Activated T-helper 1 cell treated with anti-CD3 and anti-CD28 coated beads, Interleukin-12 subunit alpha, Interleukin-12 subunit beta, Interleukin-2, Interleukin-4 antibody, amounts not matched to agents 30 ng/mL and 10 ng/mL and 1 ng/mL, durations not matched to agents 14 hours and 24 hours and 36 hours (primary cell): ENCODE measurements at regions not wholly inside any gene's neighbourhood (a gene's known extent, or its start where the extent isn't known, plus 50 kb on each side); places are given as distances from the start of the nearest gene placed in this dataset.

ENCODE experiments used
- DNase-seq: peaks from one replicate; pipeline ENCODE4 v3.0.0; 2021; ENCODE audit warnings: low spot score
- H3K27ac Mint-ChIP-seq: one replicate; pipeline ENCODE4 v1.8.0; 2021; ENCODE audit warnings: mild to moderate bottlenecking, mixed read lengths
- H3K27me3 Mint-ChIP-seq: one replicate; pipeline ENCODE4 v1.8.0; 2022; ENCODE audit warnings: mild to moderate bottlenecking, moderate library complexity, mixed read lengths; ENCODE audit not compliant: insufficient read depth
- H3K36me3 Mint-ChIP-seq: one replicate; pipeline ENCODE4 v1.8.0; 2021; ENCODE audit warnings: low read depth, mixed read lengths
- H3K4me1 Mint-ChIP-seq: one replicate; pipeline ENCODE4 v1.8.0; 2021; ENCODE audit warnings: low read depth, mixed read lengths
- H3K4me3 Mint-ChIP-seq: one replicate; pipeline ENCODE4 v1.8.0; 2021; ENCODE audit warnings: mild to moderate bottlenecking, moderate library complexity, mixed read lengths
- H3K9me3 Mint-ChIP-seq: one replicate; pipeline ENCODE4 v1.8.0; 2021; ENCODE audit warnings: mixed read lengths
- intact Hi-C: fragments of 100-400 bp; cut with micrococcal nuclease; formaldehyde crosslinking; loops from one replicate; pipeline ENCODE4 v1.15.1; 2024

GRCh38 chr13:59450229-59450628 is 713.5 kb downstream of the DIAPH3 start:
- intact Hi-C loops, result no loop called here
- Mint-ChIP-seq H3K9me3 (no peaks in the 10 kb centered on the region), H3K4me1 (no peaks in the 10 kb centered on the region), H3K27me3 (peaks cover 2% of the 10 kb centered on the region), H3K36me3 (no peaks in the 10 kb centered on the region), H3K4me3 (no peak overlapping the region), H3K27ac (no peak overlapping the region)
- no peak for DNase-seq

- no peaks in the 10 kb centered on the region for H3K4me1 Mint-ChIP-seq
- intact Hi-C loops, result no loop called here
- no peak overlapping the region for H3K4me3 Mint-ChIP-seq
- peaks cover 2% of the 10 kb centered on the region for H3K27me3 Mint-ChIP-seq
- H3K9me3 Mint-ChIP-seq, result no peaks in the 10 kb centered on the region
- no peak for DNase-seq
- no peaks in the 10 kb centered on the region for H3K36me3 Mint-ChIP-seq
- no peak overlapping the region for H3K27ac Mint-ChIP-seq
These were observed 712.5 kb downstream of the DIAPH3 start for GRCh38 chr13:59451236-59451635.

DNA sequence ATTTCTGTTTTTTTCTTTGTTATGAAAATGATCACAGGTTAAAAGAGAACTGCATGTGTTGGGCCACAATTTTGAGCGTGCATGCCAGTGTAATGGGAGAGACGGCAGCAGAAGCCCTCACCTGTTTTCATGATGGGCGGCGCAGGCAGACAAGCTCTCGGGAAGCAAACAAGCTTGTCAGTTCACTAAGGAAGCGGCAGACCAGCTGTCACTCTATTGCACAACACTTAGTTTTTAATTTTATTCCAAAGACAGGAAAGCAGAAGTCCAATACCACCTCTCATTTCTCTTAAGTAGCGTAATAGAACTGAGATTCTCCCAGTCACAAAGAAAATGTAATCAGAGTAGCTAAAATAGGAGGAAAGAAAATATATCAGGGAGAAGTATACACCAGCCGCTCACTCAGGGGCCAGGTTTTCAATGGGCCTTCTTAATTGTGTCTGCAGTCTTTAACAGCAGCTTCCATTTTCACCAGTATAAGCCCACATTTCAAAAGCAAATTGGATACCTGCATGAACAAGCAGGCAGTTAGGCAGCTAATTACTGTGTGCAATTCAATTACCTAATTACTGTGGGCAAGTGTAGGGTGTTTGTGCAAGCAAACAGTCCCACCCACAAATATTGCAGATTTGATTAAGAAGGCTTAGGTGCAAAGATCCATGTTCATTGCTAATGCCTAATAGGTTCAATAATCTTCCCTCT is 711.4 kb downstream of the DIAPH3 start:
- intact Hi-C loops, result no loop called here
- H3K27me3 Mint-ChIP-seq, result peaks cover 2% of the 10 kb centered on the region
- H3K27ac Mint-ChIP-seq, result no peak overlapping the region
- H3K4me3 Mint-ChIP-seq, result no peak overlapping the region
- no peaks in the 10 kb centered on the region for H3K9me3 Mint-ChIP-seq
- no peak for DNase-seq
- H3K4me1 Mint-ChIP-seq, result no peaks in the 10 kb centered on the region
- no peaks in the 10 kb centered on the region for H3K36me3 Mint-ChIP-seq

DNA sequence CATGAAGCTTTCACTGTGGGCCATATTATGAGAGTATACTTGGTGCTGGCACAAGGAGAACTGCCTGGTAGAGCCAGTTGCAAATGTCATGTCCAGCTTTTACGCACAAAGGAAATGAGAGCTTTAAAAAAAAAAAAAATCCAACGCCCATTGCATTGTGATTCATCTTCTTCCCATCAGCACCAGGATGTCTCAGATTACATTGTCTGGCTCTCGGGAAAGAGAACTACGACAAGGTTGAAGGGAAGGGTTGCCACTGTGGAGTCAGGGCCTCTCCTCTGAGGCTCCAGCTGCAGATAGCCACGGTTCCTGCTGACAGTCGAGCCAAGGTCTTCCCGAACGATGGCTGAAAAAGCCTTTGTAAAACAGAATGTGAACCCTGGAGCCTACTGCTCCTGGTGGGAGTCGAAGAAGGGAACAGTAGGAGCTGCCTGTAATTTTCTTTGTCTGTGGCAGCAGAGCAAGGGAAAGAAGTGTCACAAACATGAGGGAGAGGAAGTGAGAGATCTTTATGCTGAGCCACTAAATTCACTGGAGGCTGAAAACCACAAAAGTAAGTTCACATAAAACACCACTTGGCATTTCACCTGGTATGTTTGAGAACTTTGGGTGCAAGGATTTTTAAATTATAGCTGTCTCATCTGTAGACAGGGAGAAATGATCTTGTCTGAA is 704.7 kb downstream of the DIAPH3 start:
- intact Hi-C loops, result no loop called here
- DNase-seq, result no peak
- no peak overlapping the region for H3K4me3 Mint-ChIP-seq
- H3K27me3 Mint-ChIP-seq, result peaks cover 3% of the 10 kb centered on the region
- H3K4me1 Mint-ChIP-seq, result no peaks in the 10 kb centered on the region
- H3K36me3 Mint-ChIP-seq, result no peaks in the 10 kb centered on the region
- H3K27ac Mint-ChIP-seq, result no peak overlapping the region
- H3K9me3 Mint-ChIP-seq, result no peaks in the 10 kb centered on the region

DNA sequence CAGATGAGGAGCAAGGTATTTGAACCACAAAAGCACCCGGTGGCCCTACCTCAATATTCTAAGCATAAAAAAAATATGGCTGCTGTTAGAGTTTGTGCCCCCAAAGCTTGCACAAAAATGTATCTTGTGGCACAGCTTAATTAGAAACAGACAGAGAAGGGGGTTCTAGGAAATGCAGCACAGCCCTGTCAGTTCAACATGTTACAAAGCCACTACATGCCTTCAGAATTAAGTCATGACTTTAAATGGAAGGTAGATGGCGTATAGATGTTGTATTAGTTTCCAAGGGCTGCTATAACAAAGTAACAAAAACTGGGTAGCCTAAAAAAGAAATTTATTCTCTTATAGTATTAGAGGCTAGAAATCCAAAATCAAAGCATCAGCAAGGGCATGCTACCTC is 703.8 kb downstream of the DIAPH3 start:
- Mint-ChIP-seq H3K4me3 (no peak overlapping the region), H3K27ac (no peak overlapping the region), H3K36me3 (no peaks in the 10 kb centered on the region), H3K4me1 (no peaks in the 10 kb centered on the region), H3K9me3 (no peaks in the 10 kb centered on the region), H3K27me3 (peaks cover 3% of the 10 kb centered on the region)
- intact Hi-C loops, result no loop called here
- DNase-seq, result no peak

GRCh38 chr13:59461411-59461810 is 702.3 kb downstream of the DIAPH3 start:
- no peak for DNase-seq
- no peaks in the 10 kb centered on the region for H3K4me1 Mint-ChIP-seq
- intact Hi-C loops, result no loop called here
- H3K4me3 Mint-ChIP-seq, result no peak overlapping the region
- H3K9me3 Mint-ChIP-seq, result no peaks in the 10 kb centered on the region
- no peak overlapping the region for H3K27ac Mint-ChIP-seq
- no peaks in the 10 kb centered on the region for H3K36me3 Mint-ChIP-seq
- peaks cover 3% of the 10 kb centered on the region for H3K27me3 Mint-ChIP-seq

GRCh38 chr13:59463023-59463422 is 700.7 kb downstream of the DIAPH3 start:
- intact Hi-C loops, result no loop called here

GRCh38 chr13:59464926-59465325 is 698.8 kb downstream of the DIAPH3 start:
- Mint-ChIP-seq H3K9me3 (no peaks in the 10 kb centered on the region), H3K4me3 (no peak overlapping the region), H3K27me3 (no peaks in the 10 kb centered on the region), H3K4me1 (no peaks in the 10 kb centered on the region), H3K27ac (no peak overlapping the region), H3K36me3 (no peaks in the 10 kb centered on the region)
- no peak for DNase-seq
- intact Hi-C loops, result no loop called here

More at GRCh38 chr13:59463023-59463422, 700.7 kb downstream of the DIAPH3 start:
- Mint-ChIP-seq H3K36me3 (no peaks in the 10 kb centered on the region), H3K27ac (no peak overlapping the region), H3K9me3 (no peaks in the 10 kb centered on the region), H3K4me3 (no peak overlapping the region), H3K4me1 (no peaks in the 10 kb centered on the region), H3K27me3 (peaks cover 3% of the 10 kb centered on the region)
- DNase-seq, result no peak

DNA sequence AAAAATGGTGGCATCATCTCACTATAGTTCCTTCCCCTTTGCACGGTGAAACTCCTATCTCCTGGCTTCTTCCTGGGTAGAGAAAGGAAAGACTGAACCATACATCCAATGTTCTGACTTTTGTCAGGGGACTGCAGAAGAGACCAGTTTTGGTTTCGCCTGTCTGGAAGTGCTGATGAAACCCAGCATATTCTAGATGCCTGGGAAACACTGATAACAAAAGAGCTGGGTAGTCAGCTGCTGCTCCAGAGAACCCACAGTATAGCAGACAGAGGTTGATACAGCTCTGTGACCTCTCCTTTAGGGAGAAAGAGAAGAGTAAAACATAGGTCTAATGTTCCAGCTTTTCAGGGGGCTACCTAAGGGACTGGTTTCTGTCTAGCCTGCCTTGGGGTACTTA is 695.3 kb downstream of the DIAPH3 start:
- Mint-ChIP-seq H3K27ac (no peak overlapping the region), H3K36me3 (no peaks in the 10 kb centered on the region), H3K4me3 (no peak overlapping the region), H3K9me3 (no peaks in the 10 kb centered on the region), H3K27me3 (no peaks in the 10 kb centered on the region), H3K4me1 (no peaks in the 10 kb centered on the region)
- intact Hi-C loops, result no loop called here
- no peak for DNase-seq

- no peaks in the 10 kb centered on the region for H3K36me3 Mint-ChIP-seq
- no peaks in the 10 kb centered on the region for H3K9me3 Mint-ChIP-seq
- no peak overlapping the region for H3K27ac Mint-ChIP-seq
- no peak for DNase-seq
- H3K4me1 Mint-ChIP-seq, result no peaks in the 10 kb centered on the region
- intact Hi-C loops, result no loop called here
- no peak overlapping the region for H3K4me3 Mint-ChIP-seq
- no peaks in the 10 kb centered on the region for H3K27me3 Mint-ChIP-seq
These were observed 692.6 kb downstream of the DIAPH3 start for GRCh38 chr13:59471106-59471505.

- Mint-ChIP-seq H3K4me3 (no peak overlapping the region), H3K27ac (no peak overlapping the region), H3K27me3 (no peaks in the 10 kb centered on the region), H3K36me3 (no peaks in the 10 kb centered on the region), H3K9me3 (no peaks in the 10 kb centered on the region), H3K4me1 (no peaks in the 10 kb centered on the region)
- intact Hi-C loops, result no loop called here
- no peak for DNase-seq
These were observed 691.6 kb downstream of the DIAPH3 start for GRCh38 chr13:59472134-59472533.

DNA sequence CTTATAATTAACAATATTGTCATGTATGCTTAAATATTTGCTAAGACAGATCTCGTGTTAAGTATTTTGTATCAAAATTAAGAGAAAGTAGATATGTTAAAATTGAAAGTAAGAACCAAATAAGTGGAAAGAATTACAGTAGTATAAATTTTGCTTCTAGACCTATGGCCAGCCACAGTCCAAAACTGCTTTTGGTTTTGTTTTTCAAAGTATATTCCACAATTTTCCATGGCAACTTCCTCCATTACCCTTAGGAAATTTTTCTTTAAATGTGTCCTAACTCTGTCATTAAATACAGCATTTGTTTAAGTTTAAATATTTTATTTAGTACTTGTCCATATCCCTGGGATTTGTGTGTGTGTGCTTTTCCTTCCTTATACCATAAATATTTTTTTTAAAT is 689.0 kb downstream of the DIAPH3 start:
- H3K9me3 Mint-ChIP-seq, result no peaks in the 10 kb centered on the region
- no peaks in the 10 kb centered on the region for H3K27me3 Mint-ChIP-seq
- no peak overlapping the region for H3K4me3 Mint-ChIP-seq
- no peak overlapping the region for H3K27ac Mint-ChIP-seq
- no peaks in the 10 kb centered on the region for H3K36me3 Mint-ChIP-seq
- no peak for DNase-seq
- intact Hi-C loops, result no loop called here
- H3K4me1 Mint-ChIP-seq, result no peaks in the 10 kb centered on the region

DNA sequence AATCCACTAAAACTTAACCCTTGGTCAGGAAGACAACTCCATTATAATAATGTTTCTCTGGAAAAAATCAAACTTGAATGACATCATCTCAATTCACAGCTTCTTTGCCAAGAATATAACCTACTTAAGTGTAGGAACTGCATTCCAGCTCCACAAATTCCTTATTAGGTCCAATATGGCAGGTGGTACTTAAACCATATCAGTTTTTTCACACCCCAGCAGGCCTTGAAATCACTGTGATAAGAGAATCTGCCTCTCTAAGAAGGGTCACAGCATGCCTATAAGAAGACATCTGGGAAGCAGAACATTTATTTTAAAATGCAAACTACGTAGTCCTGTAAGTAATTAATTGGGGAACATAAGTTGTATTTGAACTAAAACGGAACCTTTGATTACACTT is 687.8 kb downstream of the DIAPH3 start:
- Mint-ChIP-seq H3K4me1 (no peaks in the 10 kb centered on the region), H3K27ac (no peak overlapping the region), H3K27me3 (no peaks in the 10 kb centered on the region), H3K4me3 (no peak overlapping the region), H3K36me3 (no peaks in the 10 kb centered on the region), H3K9me3 (no peaks in the 10 kb centered on the region)
- intact Hi-C loops, result no loop called here
- DNase-seq, result no peak

GRCh38 chr13:59476366-59476765 is 687.4 kb downstream of the DIAPH3 start:
- Mint-ChIP-seq H3K27me3 (no peaks in the 10 kb centered on the region), H3K4me3 (no peak overlapping the region), H3K9me3 (no peaks in the 10 kb centered on the region), H3K36me3 (no peaks in the 10 kb centered on the region), H3K27ac (no peak overlapping the region), H3K4me1 (no peaks in the 10 kb centered on the region)
- intact Hi-C loops, result no loop called here
- no peak for DNase-seq
